WTC11 (cell line): ENCODE measurements at regions not wholly inside any gene's neighbourhood (a gene's known extent, or its start where the extent isn't known, plus 50 kb on each side); places are given as distances from the start of the nearest gene placed in this dataset.

Experiments used
- ATAC-seq: fragments of 200-7000 bp; cut with Tn5 transposase; 2 replicates; pipeline ENCODE4 v1.10.0; 2021; ENCODE audit warnings: mild to moderate bottlenecking, moderate library complexity
- CTCF ChIA-PET: fragments of 300-600 bp; sonication (Branson Sonifier 250); formaldehyde crosslinking; loops from one replicate; lab custom pipeline; 2021; ENCODE audit warnings: antibody characterized with exemption; lab: Charles Lee
- POLR2A ChIA-PET: fragments of 350-600 bp; sonication (Branson Sonifier 250); formaldehyde crosslinking; loops from one replicate; lab custom pipeline; 2021; ENCODE audit warnings: antibody characterized with exemption; lab: Charles Lee
- DNase-seq: peaks from one replicate; pipeline ENCODE4 v3.0.0; 2021; ENCODE audit warnings: low spot score
- H3K27ac Mint-ChIP-seq: 2 replicates; pipeline ENCODE4 v1.8.0; 2021; ENCODE audit warnings: mixed read lengths
- H3K27me3 Mint-ChIP-seq: 2 replicates; pipeline ENCODE4 v1.8.0; 2021; ENCODE audit warnings: low read depth, mild to moderate bottlenecking, moderate library complexity, mixed read lengths
- H3K36me3 Mint-ChIP-seq: 2 replicates; pipeline ENCODE4 v1.8.0; 2021; ENCODE audit warnings: mixed read lengths
- H3K4me1 Mint-ChIP-seq: 2 replicates; pipeline ENCODE4 v1.8.0; 2022; ENCODE audit warnings: mixed read lengths
- H3K4me3 Mint-ChIP-seq: 2 replicates; pipeline ENCODE4 v1.8.0; 2021; ENCODE audit warnings: mild to moderate bottlenecking, moderate library complexity, mixed read lengths
- H3K9me3 Mint-ChIP-seq: 2 replicates; pipeline ENCODE4 v1.8.0; 2021; ENCODE audit warnings: mixed read lengths
- AFF4 ChIP-seq: sonication (generic); formaldehyde crosslinking; IDR thresholded peaks from 2 replicates; pipeline ENCODE4 v1.8.1; 2023; ENCODE audit warnings: mild to moderate bottlenecking, missing genetic modification reagents, borderline replicate concordance
- ATF1 ChIP-seq: sonication (generic); formaldehyde crosslinking; IDR thresholded peaks from 2 replicates; pipeline ENCODE4 v1.8.1; 2023; ENCODE audit warnings: mild to moderate bottlenecking, moderate library complexity, missing genetic modification reagents
- ATF3 ChIP-seq: sonication (generic); formaldehyde crosslinking; conservative IDR thresholded peaks from 2 replicates; pipeline ENCODE4 v1.8.1; 2022; ENCODE audit warnings: mild to moderate bottlenecking, missing genetic modification reagents
- CREM ChIP-seq: sonication (generic); formaldehyde crosslinking; IDR thresholded peaks from 2 replicates; pipeline ENCODE4 v1.8.1; 2022; ENCODE audit warnings: mild to moderate bottlenecking, missing genetic modification reagents, moderate library complexity
- E2F1 ChIP-seq: sonication (generic); formaldehyde crosslinking; IDR thresholded peaks from 2 replicates; pipeline ENCODE4 v1.8.0; 2022; ENCODE audit warnings: mild to moderate bottlenecking, missing genetic modification reagents
- EMX1 ChIP-seq: fragments of 250-450 bp; sonication (Bioruptor Pico); IDR thresholded peaks from 2 replicates; pipeline ENCODE4 v1.8.0; 2021; ENCODE audit warnings: mild to moderate bottlenecking
- HMGA2 ChIP-seq: fragments of 250-450 bp; sonication (Bioruptor Pico); IDR thresholded peaks from 2 replicates; pipeline ENCODE4 v1.4.0; 2021; ENCODE audit warnings: mild to moderate bottlenecking, moderate library complexity
- KAT7 ChIP-seq: sonication (generic); formaldehyde crosslinking; IDR thresholded peaks from 2 replicates; pipeline ENCODE4 v1.8.1; 2023; ENCODE audit warnings: missing genetic modification reagents, mild to moderate bottlenecking, borderline replicate concordance
- MLX ChIP-seq: sonication (generic); formaldehyde crosslinking; IDR thresholded peaks from 2 replicates; pipeline ENCODE4 v1.8.1; 2023; ENCODE audit warnings: mild to moderate bottlenecking, missing genetic modification reagents, moderate library complexity
- MYBL2 ChIP-seq: sonication (generic); formaldehyde crosslinking; IDR thresholded peaks from 2 replicates; pipeline ENCODE4 v1.8.1; 2023; ENCODE audit warnings: mild to moderate bottlenecking, moderate library complexity, missing genetic modification reagents
- NFATC4 ChIP-seq: fragments of 250-450 bp; sonication (Bioruptor Pico); IDR thresholded peaks from 2 replicates; pipeline ENCODE4 v1.9.0; 2021; ENCODE audit warnings: mild to moderate bottlenecking
- SMAD3 ChIP-seq: sonication (generic); formaldehyde crosslinking; IDR thresholded peaks from 2 replicates; pipeline ENCODE4 v1.8.0; 2022; ENCODE audit warnings: missing genetic modification reagents, mild to moderate bottlenecking, borderline replicate concordance
- SP1 ChIP-seq: sonication (generic); formaldehyde crosslinking; conservative IDR thresholded peaks from 2 replicates; pipeline ENCODE4 v1.8.1; 2022; ENCODE audit warnings: missing genetic modification reagents
- ZBTB43 ChIP-seq: sonication (generic); formaldehyde crosslinking; IDR thresholded peaks from 2 replicates; pipeline ENCODE4 v1.8.1; 2023; ENCODE audit warnings: mild to moderate bottlenecking, missing genetic modification reagents
- ZNF219 ChIP-seq: sonication (generic); formaldehyde crosslinking; IDR thresholded peaks from 2 replicates; pipeline ENCODE4 v1.8.0; 2023; ENCODE audit warnings: missing genetic modification reagents, mild to moderate bottlenecking, borderline replicate concordance
- ZNF396 ChIP-seq: fragments of 250-450 bp; sonication (Bioruptor Pico); IDR thresholded peaks from 2 replicates; pipeline ENCODE4 v1.8.0; 2021; ENCODE audit warnings: mild to moderate bottlenecking, moderate library complexity, borderline replicate concordance
- ZNF532 ChIP-seq: fragments of 250-450 bp; sonication (Bioruptor Pico); IDR thresholded peaks from 2 replicates; pipeline ENCODE4 v1.9.0; 2021; ENCODE audit warnings: mild to moderate bottlenecking, borderline replicate concordance

- TF ChIP-seq MLX (CRISPR knock-in tag) (no peak), E2F1 (CRISPR knock-in tag) (no peak), SMAD3 (CRISPR knock-in tag) (no peak), ATF3 (CRISPR knock-in tag) (no peak), KAT7 (CRISPR knock-in tag) (no peak), ZNF396 (CRISPR knock-in tag) (no peak), NFATC4 (CRISPR knock-in tag) (no peak), ATF1 (CRISPR knock-in tag) (no peak), ZBTB43 (CRISPR knock-in tag) (no peak), EMX1 (CRISPR knock-in tag) (no peak), HMGA2 (CRISPR knock-in tag) (no peak), AFF4 (no peak), SP1 (no peak), CREM (no peak), MYBL2 (no peak), ZNF219 (CRISPR knock-in tag) (no peak), ZNF532 (CRISPR knock-in tag) (no peak)
- ATAC-seq (no peak), DNase-seq (no peak)
- Mint-ChIP-seq H3K9me3 (peaks cover 26% of the 10 kb centered on the region), H3K4me3 (no peak overlapping the region), H3K27ac (no peak overlapping the region), H3K36me3 (no peaks in the 10 kb centered on the region), H3K27me3 (peaks cover 6% of the 10 kb centered on the region; the same call in 1 of the 2 replicates), H3K4me1 (peaks cover 5% of the 10 kb centered on the region)
- CTCF ChIA-PET: interaction anchor here (0.8 to 1.3 kb wide), 2 partner anchors 48 to 61 kb away, joined by 3 to 4 read pairs; no protein-coding TSS in a partner anchor
- POLR2A ChIA-PET: interaction anchor here (0.5 kb wide), 1 partner anchor 55 kb away, joined by 3 read pairs; no protein-coding TSS in a partner anchor
These were observed 141.6 kb downstream of the BUD13 start for GRCh38 chr11:116631201-116631600.
